Gastroesophageal sphincter (tissue), 4 donors: ENCODE measurements at regions not wholly inside any gene's neighbourhood (a gene's known extent, or its start where the extent isn't known, plus 50 kb on each side); places are given as distances from the start of the nearest gene placed in this dataset.
A peak's percentile ranks its signal among the peaks of the same experiment; 100 is the strongest.

Experiments
- ATAC-seq: fragments of 150-250 bp; one replicate; pipeline ENCODE4 v1.9.1; 2016; ENCODE audit warnings: mild to moderate bottlenecking, moderate library complexity
- H3K27ac ChIP-seq, 4 donors: fragments of 200-600 bp; sonication (generic) in 3 of 4; 1 replicate in 3 of 4; 2 replicates in 1 of 4; pipeline ENCODE4 v1.5.1; 2016 to 2019
- H3K27me3 ChIP-seq: fragments of 200-600 bp; sonication (generic); one replicate; pipeline ENCODE4 v1.5.1; 2019
- H3K36me3 ChIP-seq, 2 donors: fragments of 200-600 bp; sonication (generic); one replicate each; pipeline ENCODE4 v1.5.1; 2019; ENCODE audit warnings: control low read depth in 1 of 2
- H3K4me1 ChIP-seq, 3 donors: fragments of 200-600 bp; sonication (generic); 1 replicate in 2 of 3; 2 replicates in 1 of 3; pipeline ENCODE4 v1.5.1; 2016 to 2019; ENCODE audit warnings: control low read depth in 2 of 3
- H3K4me3 ChIP-seq, 2 donors: fragments of 200-600 bp; sonication (generic); one replicate each; pipeline ENCODE4 v1.5.1; 2019; ENCODE audit warnings: mild to moderate bottlenecking in 1 of 2, moderate library complexity in 1 of 2
- H3K9me3 ChIP-seq, 3 donors: fragments of 200-600 bp; sonication (generic); one replicate each; pipeline ENCODE4 v1.5.1; 2017 to 2019; ENCODE audit warnings: control low read depth in 2 of 3
- EP300 ChIP-seq: sonication (generic); formaldehyde crosslinking; IDR thresholded peaks from one replicate; pipeline ENCODE4 v1.6.1; 2017; ENCODE audit warnings: antibody characterized with exemption, mild to moderate bottlenecking
- POLR2A ChIP-seq, 2 donors: fragments of 450-650 bp; IDR thresholded peaks; one replicate each; pipeline ENCODE4 v1.6.1; 2017; ENCODE audit warnings: antibody characterized with exemption in 2 of 2, mild to moderate bottlenecking in 2 of 2, moderate library complexity in 1 of 2
- POLR2AphosphoS5 ChIP-seq: sonication (generic); formaldehyde crosslinking; IDR thresholded peaks from one replicate; pipeline ENCODE4 v1.6.1; 2017; ENCODE audit warnings: antibody characterized with exemption
- WGBS, 2 donors: methylation state at CpG; one replicate each; pipeline ENCODE4 v1.1.5; 2018; ENCODE audit warnings: low coverage in 1 of 2; 5-methylcytosine and 5-hydroxymethylcytosine counted together
- TF ChIP-seq, protein P1 (sequence below), 4 experiments: fragments of 200-600 bp in 2 of 4; fragments of 450-650 bp in 2 of 4; sonication (generic) in 1 of 4; IDR thresholded peaks; one replicate each; pipeline ENCODE4 v1.5.1; 2017 to 2019; ENCODE audit warnings: antibody characterized with exemption in 4 of 4, mild to moderate bottlenecking in 2 of 4, moderate library complexity in 2 of 4

DNA sequence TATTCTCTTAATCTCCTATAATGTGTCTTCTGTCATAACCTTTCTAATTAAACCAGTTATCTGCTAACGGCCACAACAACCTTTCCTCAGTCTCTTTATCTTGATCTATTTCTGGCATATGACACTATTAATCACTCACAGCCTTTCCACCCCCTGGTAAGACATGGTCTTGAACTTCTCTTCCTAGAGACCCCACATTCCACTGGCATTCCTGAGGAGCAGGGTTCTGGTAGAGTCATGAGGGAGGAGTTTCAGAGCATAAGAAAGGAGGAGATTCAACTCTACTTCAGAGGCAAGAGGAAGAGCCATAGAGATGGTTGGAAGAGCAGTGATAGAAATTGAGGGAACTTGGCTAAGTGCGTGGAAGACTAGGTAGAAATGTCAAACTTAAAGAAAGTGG lies 325.6 kb downstream of the BLID start:
- H3K27ac ChIP-seq = no peak overlapping the region
- no peak for TF ChIP-seq POLR2AphosphoS5
- TF ChIP-seq, protein P1, sequence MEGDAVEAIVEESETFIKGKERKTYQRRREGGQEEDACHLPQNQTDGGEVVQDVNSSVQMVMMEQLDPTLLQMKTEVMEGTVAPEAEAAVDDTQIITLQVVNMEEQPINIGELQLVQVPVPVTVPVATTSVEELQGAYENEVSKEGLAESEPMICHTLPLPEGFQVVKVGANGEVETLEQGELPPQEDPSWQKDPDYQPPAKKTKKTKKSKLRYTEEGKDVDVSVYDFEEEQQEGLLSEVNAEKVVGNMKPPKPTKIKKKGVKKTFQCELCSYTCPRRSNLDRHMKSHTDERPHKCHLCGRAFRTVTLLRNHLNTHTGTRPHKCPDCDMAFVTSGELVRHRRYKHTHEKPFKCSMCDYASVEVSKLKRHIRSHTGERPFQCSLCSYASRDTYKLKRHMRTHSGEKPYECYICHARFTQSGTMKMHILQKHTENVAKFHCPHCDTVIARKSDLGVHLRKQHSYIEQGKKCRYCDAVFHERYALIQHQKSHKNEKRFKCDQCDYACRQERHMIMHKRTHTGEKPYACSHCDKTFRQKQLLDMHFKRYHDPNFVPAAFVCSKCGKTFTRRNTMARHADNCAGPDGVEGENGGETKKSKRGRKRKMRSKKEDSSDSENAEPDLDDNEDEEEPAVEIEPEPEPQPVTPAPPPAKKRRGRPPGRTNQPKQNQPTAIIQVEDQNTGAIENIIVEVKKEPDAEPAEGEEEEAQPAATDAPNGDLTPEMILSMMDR (IDR thresholded peaks at IDR 0.05) = no peak
- no peak for TF ChIP-seq POLR2A (IDR thresholded peaks at IDR 0.05)
- no peak for TF ChIP-seq EP300
- no peaks in the 10 kb centered on the region for H3K9me3 ChIP-seq
- WGBS, 2 donors = 72 to 80% methylated on average over 1 to 2 of the region's 2 CpGs
- ATAC-seq = no peak
- peaks cover 0 to 19% (median 0%) of the 10 kb centered on the region in 3 donors for H3K4me1 ChIP-seq
- no peaks in the 10 kb centered on the region for H3K36me3 ChIP-seq
- no peak overlapping the region for H3K4me3 ChIP-seq
- no peaks in the 10 kb centered on the region for H3K27me3 ChIP-seq

DNA sequence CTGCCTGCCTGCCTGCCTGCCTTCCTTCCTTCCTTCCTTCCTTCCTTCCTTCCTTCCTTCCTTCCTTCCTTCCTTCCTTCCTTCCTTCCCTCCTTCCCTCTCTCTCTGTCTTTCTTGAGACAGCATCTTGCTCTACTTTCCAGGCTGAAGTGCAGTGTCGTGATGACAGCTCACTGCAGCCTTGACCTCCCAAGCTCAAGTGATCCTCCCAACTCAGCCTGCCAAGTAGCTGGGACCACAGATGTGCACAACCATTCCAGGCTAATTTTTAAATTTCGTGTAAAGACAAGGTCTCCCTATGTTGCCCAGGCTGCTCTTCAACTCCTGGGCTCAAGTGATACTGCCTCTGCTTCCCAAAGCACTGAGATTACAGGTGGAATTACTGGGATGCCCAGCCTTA lies 328.2 kb upstream of the SORL1-AS1 start:
- H3K27me3 ChIP-seq = no peaks in the 10 kb centered on the region
- no peak overlapping the region for H3K27ac ChIP-seq
- no peak for ATAC-seq
- TF ChIP-seq EP300 = no peak
- no peak for TF ChIP-seq POLR2A (IDR thresholded peaks at IDR 0.05)
- no peak for TF ChIP-seq POLR2AphosphoS5
- TF ChIP-seq, protein P1 (IDR thresholded peaks at IDR 0.05) = no peak
- H3K36me3 ChIP-seq = no peaks in the 10 kb centered on the region
- H3K4me1 ChIP-seq = peaks cover 0 to 20% (median 0%) of the 10 kb centered on the region in 3 donors
- H3K9me3 ChIP-seq = no peaks in the 10 kb centered on the region
- WGBS, 2 donors = 21% methylated on average over 2 of the region's 2 CpGs; no CpG with 5 or more reads in 1 of the 2 donors
- no peak overlapping the region for H3K4me3 ChIP-seq

DNA sequence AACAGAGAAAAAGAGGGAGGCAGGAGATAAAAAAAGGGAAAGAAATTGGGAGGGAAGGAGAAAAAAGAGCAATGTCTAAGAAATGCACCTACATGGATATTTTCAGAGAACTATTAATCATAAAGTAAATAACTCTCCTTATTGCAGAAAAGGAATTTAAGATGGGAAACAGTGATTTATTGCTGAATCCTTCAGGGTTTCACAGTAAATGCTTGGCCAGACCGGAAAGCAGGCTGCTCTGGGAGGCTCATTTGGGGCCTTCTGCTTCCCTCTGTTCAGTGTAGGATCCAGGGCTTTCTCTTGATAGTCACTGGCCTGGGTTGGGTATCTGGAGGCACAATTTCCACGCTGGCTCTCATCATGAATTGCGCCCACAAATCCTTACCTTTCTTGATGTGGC lies 324.3 kb upstream of the SORL1-AS1 start:
- Histone ChIP-seq H3K27me3 (no peaks in the 10 kb centered on the region), H3K36me3 (no peaks in the 10 kb centered on the region), H3K9me3 (no peaks in the 10 kb centered on the region), H3K27ac (peak overlapping the region in 2 of 4 donors; percentile 11 to 76), H3K4me1 (peaks cover 2 to 56% (median 8%) of the 10 kb centered on the region in 3 donors), H3K4me3 (no peak overlapping the region)
- TF ChIP-seq EP300 (no peak), POLR2AphosphoS5 (peak; percentile 19)
- TF ChIP-seq, protein P1 (IDR thresholded peaks at IDR 0.05) = no peak
- ATAC-seq = no peak
- 33 to 74% methylated on average over 1 to 3 of the region's 3 CpGs for WGBS, 2 donors

DNA sequence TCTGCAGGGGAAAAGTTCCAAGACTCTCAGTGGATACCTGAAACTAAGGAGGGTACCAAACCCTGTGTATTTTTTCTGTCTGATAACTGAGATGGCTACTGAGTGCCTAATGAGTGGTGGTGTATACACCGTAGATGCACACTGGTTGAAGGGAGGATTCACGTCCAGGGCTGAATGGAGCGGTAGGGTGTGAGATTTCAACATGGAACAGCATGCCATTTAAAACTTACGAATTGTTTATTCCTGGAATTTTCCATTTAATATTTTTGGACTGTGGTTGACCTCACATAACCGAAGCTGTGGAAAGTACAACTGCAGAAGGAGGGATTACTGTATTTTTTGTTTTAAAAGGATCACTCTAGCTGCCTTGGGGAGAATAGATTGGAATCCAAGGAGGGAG lies 322.5 kb upstream of the SORL1-AS1 start:
- no peaks in the 10 kb centered on the region for H3K27me3 ChIP-seq
- 17 to 42% methylated on average over 4 to 5 of the region's 5 CpGs for WGBS, 2 donors
- TF ChIP-seq POLR2AphosphoS5 = peak; percentile 78
- no peak for TF ChIP-seq EP300
- no peak overlapping the region for H3K4me3 ChIP-seq
- ATAC-seq = peak; percentile 60
- H3K4me1 ChIP-seq = peaks cover 2 to 67% (median 8%) of the 10 kb centered on the region in 3 donors
- peak overlapping the region; percentile 65 to 76 (median 70) for H3K27ac ChIP-seq
- no peaks in the 10 kb centered on the region for H3K36me3 ChIP-seq
- H3K9me3 ChIP-seq = no peaks in the 10 kb centered on the region

DNA sequence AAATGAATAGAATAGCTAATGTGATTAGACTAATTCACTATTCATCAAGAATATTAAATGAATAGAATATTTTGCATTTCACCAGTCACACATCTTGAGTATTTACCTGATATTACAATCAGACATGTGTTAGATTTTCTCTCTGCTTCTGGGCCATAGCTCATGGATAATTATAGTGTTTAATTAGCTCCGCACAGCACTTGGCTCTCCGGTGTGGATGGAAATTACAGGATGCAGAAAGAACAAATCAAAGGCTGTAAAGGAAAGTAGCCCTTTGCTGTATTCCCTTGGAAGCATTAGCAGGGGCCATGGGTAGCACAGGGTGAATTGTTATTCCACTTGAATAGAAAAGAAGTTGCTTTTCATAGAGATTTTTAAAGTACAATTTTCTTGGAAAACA lies 320.3 kb upstream of the SORL1-AS1 start:
- Histone ChIP-seq H3K9me3 (no peaks in the 10 kb centered on the region), H3K27ac (peak overlapping the region; percentile 53 to 76 (median 66)), H3K4me3 (no peak overlapping the region), H3K36me3 (no peaks in the 10 kb centered on the region), H3K27me3 (no peaks in the 10 kb centered on the region), H3K4me1 (peaks cover 2 to 65% (median 8%) of the 10 kb centered on the region in 3 donors)
- 27% methylated on average over 2 of the region's 2 CpGs; no CpG with 5 or more reads in 1 of the 2 donors for whole genome bisulfite sequencing, 2 donors
- TF ChIP-seq POLR2A (IDR thresholded peaks at IDR 0.05) = no peak
- TF ChIP-seq POLR2AphosphoS5 = no peak
- no peak for TF ChIP-seq EP300
- TF ChIP-seq, protein P1 (IDR thresholded peaks at IDR 0.05) = no peak
- no peak for ATAC-seq
